Progenitor cell of endocrine pancreas (in vitro differentiated cells): ENCODE measurements at regions not wholly inside any gene's neighbourhood (a gene's known extent, or its start where the extent isn't known, plus 50 kb on each side); places are given as distances from the start of the nearest gene placed in this dataset.

Experiments
- DNase-seq: peaks from one replicate; pipeline ENCODE4 v3.0.0; 2021; ENCODE audit warnings: low spot score; ENCODE audit not compliant: unreplicated experiment
- H3K27ac Mint-ChIP-seq: 2 replicates; pipeline ENCODE4 v1.8.0; 2021; ENCODE audit warnings: mild to moderate bottlenecking, moderate library complexity, mixed read lengths
- H3K27me3 Mint-ChIP-seq: 2 replicates; pipeline ENCODE4 v1.8.0; 2021; ENCODE audit warnings: mixed read lengths
- H3K36me3 Mint-ChIP-seq: 2 replicates; pipeline ENCODE4 v1.8.0; 2022; ENCODE audit warnings: mixed read lengths; ENCODE audit not compliant: insufficient read depth
- H3K4me1 Mint-ChIP-seq: 2 replicates; pipeline ENCODE4 v1.8.0; 2021; ENCODE audit warnings: low read depth, mixed read lengths
- H3K4me3 Mint-ChIP-seq: 2 replicates; pipeline ENCODE4 v1.8.0; 2021; ENCODE audit warnings: low read depth, mild to moderate bottlenecking, moderate library complexity, mixed read lengths
- H3K9me3 Mint-ChIP-seq: 2 replicates; pipeline ENCODE4 v1.8.0; 2021; ENCODE audit warnings: low read depth, mixed read lengths
- CTCF ChIP-seq: fragments of 200-600 bp; sonication (generic); IDR thresholded peaks from one replicate; pipeline ENCODE4 v1.5.0; 2021; ENCODE audit warnings: antibody characterized with exemption, mild to moderate bottlenecking; ENCODE audit not compliant: unreplicated experiment

DNA sequence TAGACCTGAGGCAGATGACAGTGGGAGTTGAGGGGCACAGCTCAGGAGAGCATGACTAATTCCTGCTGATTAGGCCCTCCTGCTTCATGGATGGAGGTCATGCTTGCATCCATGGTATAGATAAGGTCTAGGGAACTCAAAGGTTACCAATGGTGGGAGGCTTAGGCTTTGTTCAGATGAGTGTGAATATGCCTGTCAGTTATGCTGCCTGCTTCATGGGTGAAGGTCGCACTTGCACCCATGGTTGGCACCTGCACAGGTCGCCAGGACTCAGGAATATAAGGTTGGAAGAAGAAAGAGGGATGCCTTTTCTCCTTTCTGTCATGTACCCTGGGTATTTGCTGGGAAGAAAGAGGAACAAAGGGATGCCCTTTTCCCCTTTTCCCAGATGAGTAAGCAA is 53.4 kb upstream of the GJB6 start:
- peaks cover 21% of the 10 kb centered on the region for H3K9me3 Mint-ChIP-seq
- peaks cover 5% of the 10 kb centered on the region for H3K4me1 Mint-ChIP-seq
- H3K27me3 Mint-ChIP-seq: no peaks in the 10 kb centered on the region
- no peak overlapping the region for H3K4me3 Mint-ChIP-seq
- no peak for TF ChIP-seq CTCF
- peaks cover 5% of the 10 kb centered on the region for H3K36me3 Mint-ChIP-seq
- no peak for DNase-seq
- H3K27ac Mint-ChIP-seq: no peak overlapping the region
